Right cardiac atrium (tissue), 5 donors: ENCODE measurements at regions not wholly inside any gene's neighbourhood (a gene's known extent, or its start where the extent isn't known, plus 50 kb on each side); places are given as distances from the start of the nearest gene placed in this dataset.
"Not testable (repeated sequence)": the region's sequence is repeated elsewhere in the genome, so short reads cannot be mapped to it uniquely, and the experiment has no call there.

ENCODE experiments used
- ATAC-seq, 2 donors: fragments of 200-7000 bp; cut with Tn5 transposase; one replicate each; pipeline versions ENCODE4 v1.8.0 to v1.9.1; 2020; ENCODE audit warnings: moderate library complexity in 2 of 2, mild to moderate bottlenecking in 1 of 2
- DNase-seq, 3 donors: peaks; one replicate each; pipeline ENCODE4 v3.0.0-alpha.2; 2020
- H3K27ac ChIP-seq: one replicate; pipeline ENCODE4 v1.5.1; 2013; ENCODE audit warnings: mild to moderate bottlenecking, low read length, control low read depth, moderate library complexity
- H3K27me3 ChIP-seq: one replicate; pipeline ENCODE4 v1.6.1; 2013; ENCODE audit not compliant: control insufficient read depth, insufficient read depth
- H3K4me1 ChIP-seq: one replicate; pipeline ENCODE4 v1.6.1; 2013; ENCODE audit warnings: low read length; ENCODE audit not compliant: control insufficient read depth, insufficient read depth
- H3K4me3 ChIP-seq: one replicate; pipeline ENCODE4 v1.5.1; 2013; ENCODE audit warnings: low read length, control low read depth
- H3K9me3 ChIP-seq: one replicate; pipeline ENCODE4 v1.6.1; 2013; ENCODE audit warnings: low read length; ENCODE audit not compliant: control insufficient read depth
- WGBS: extraction: QIAGEN DNeasy Blood & Tissue Kit; methylation state at CpG from one replicate; pipeline ENCODE4 v1.1.7; 2013; 5-methylcytosine and 5-hydroxymethylcytosine counted together
- intact Hi-C, 4 donors: fragments of 100-400 bp; cut with DNase I; formaldehyde crosslinking; loops; one replicate each; pipeline versions ENCODE4 v1.11.0 to v1.14.0; 2022 to 2023
- donor health status: healthy with polysubstance abuse.
- donor health status: DM: no; HTN: yes; CAD: no.
- donor health status: DM: no; HTN: no; CAD: no.
- donor health status: DM: no; HTN: yes; CAD: no; lungs with severe emphysema.
- donor health status: DM: yes; HTN: yes; CAD: no.

- intact Hi-C loops, result no loop called here
- DNase-seq (no peak), ATAC-seq (no peak)
- Histone ChIP-seq H3K27me3 (no peaks in the 10 kb centered on the region), H3K4me3 (no peak overlapping the region), H3K4me1 (no peaks in the 10 kb centered on the region), H3K27ac (no peak overlapping the region), H3K9me3 (no peaks in the 10 kb centered on the region)
- 88% methylated on average over 4 of the region's 4 CpGs for WGBS
Observed at GRCh38 chr4:188737251-188738002, 598.2 kb downstream of the TRIML1 start.

- peak overlapping the region; percentile 45 for H3K4me3 ChIP-seq
- 83% methylated on average over 18 of the region's 24 CpGs for WGBS
- H3K9me3 ChIP-seq, H3K4me1 ChIP-seq, H3K27ac ChIP-seq, intact Hi-C loops, H3K27me3 ChIP-seq: not testable (repeated sequence)
- peak in 1 of 2 donors; percentile 51 for ATAC-seq
- peak in 1 of 3 donors; percentile 32 for DNase-seq
Observed at GRCh38 chr4:188738290-188738689, 599.0 kb downstream of the TRIML1 start.

- DNase-seq, ATAC-seq, H3K27ac ChIP-seq, H3K9me3 ChIP-seq, H3K27me3 ChIP-seq, H3K4me3 ChIP-seq, H3K4me1 ChIP-seq, intact Hi-C loops: not testable (repeated sequence)
- 100% methylated on average over 1 of the region's 1 CpG for WGBS
Observed at GRCh38 chr4:188740172-188740571, 600.9 kb downstream of the TRIML1 start.

- H3K4me3 ChIP-seq, intact Hi-C loops, H3K27me3 ChIP-seq, H3K9me3 ChIP-seq, H3K27ac ChIP-seq, DNase-seq, ATAC-seq, H3K4me1 ChIP-seq: not testable (repeated sequence)
- 75% methylated on average over 1 of the region's 1 CpG for WGBS
Observed at GRCh38 chr4:188740791-188741190, 601.5 kb downstream of the TRIML1 start.

GRCh38 chr4:188754372-188755002 lies 615.2 kb downstream of the TRIML1 start:
- ATAC-seq, result no peak
- whole genome bisulfite sequencing, result 87% methylated on average over 22 of the region's 22 CpGs

GRCh38 chr4:188767496-188767895 lies 628.3 kb downstream of the TRIML1 start:
- Histone ChIP-seq H3K4me3 (no peak overlapping the region), H3K27ac (no peak overlapping the region), H3K9me3 (no peaks in the 10 kb centered on the region), H3K4me1 (no peaks in the 10 kb centered on the region), H3K27me3 (no peaks in the 10 kb centered on the region)
- DNase-seq, result no peak
- intact Hi-C loops, result no loop called here
- 66% methylated on average over 3 of the region's 3 CpGs for WGBS
- ATAC-seq, result no peak

More at GRCh38 chr4:188754372-188755002, 615.2 kb downstream of the TRIML1 start:
- no peak overlapping the region for H3K27ac ChIP-seq
- intact Hi-C loops, result no loop called here
- no peaks in the 10 kb centered on the region for H3K27me3 ChIP-seq
- H3K4me3 ChIP-seq, result no peak overlapping the region
- no peaks in the 10 kb centered on the region for H3K9me3 ChIP-seq
- peak in 2 of 3 donors; percentile 29 to 37 for DNase-seq
- H3K4me1 ChIP-seq, result no peaks in the 10 kb centered on the region

GRCh38 chr4:188778905-188779304 lies 639.7 kb downstream of the TRIML1 start:
- Histone ChIP-seq H3K27ac (no peak overlapping the region), H3K27me3 (no peaks in the 10 kb centered on the region), H3K9me3 (no peaks in the 10 kb centered on the region), H3K4me3 (no peak overlapping the region), H3K4me1 (no peaks in the 10 kb centered on the region)
- ATAC-seq (no peak), DNase-seq (no peak)
- 50% methylated on average over 4 of the region's 4 CpGs for WGBS
- intact Hi-C loops, result no loop called here

- DNase-seq, result no peak
- no peaks in the 10 kb centered on the region for H3K9me3 ChIP-seq
- H3K27ac ChIP-seq, result no peak overlapping the region
- 79% methylated on average over 3 of the region's 3 CpGs for WGBS
- intact Hi-C loops, result no loop called here
- no peaks in the 10 kb centered on the region for H3K4me1 ChIP-seq
- no peak for ATAC-seq
- H3K27me3 ChIP-seq, result no peaks in the 10 kb centered on the region
- H3K4me3 ChIP-seq, result no peak overlapping the region
Observed at GRCh38 chr4:188779581-188779980, 640.3 kb downstream of the TRIML1 start.

GRCh38 chr4:188780028-188780427 lies 640.8 kb downstream of the TRIML1 start:
- ATAC-seq, result no peak
- H3K4me1 ChIP-seq, result no peaks in the 10 kb centered on the region
- WGBS, result 86% methylated on average over 5 of the region's 5 CpGs
- intact Hi-C loops, result no loop called here
- no peaks in the 10 kb centered on the region for H3K27me3 ChIP-seq
- no peak for DNase-seq
- H3K9me3 ChIP-seq, result no peaks in the 10 kb centered on the region
- no peak overlapping the region for H3K27ac ChIP-seq
- no peak overlapping the region for H3K4me3 ChIP-seq

GRCh38 chr4:188780686-188781085 lies 641.4 kb downstream of the TRIML1 start:
- Histone ChIP-seq H3K27me3 (no peaks in the 10 kb centered on the region), H3K27ac (no peak overlapping the region), H3K9me3 (no peaks in the 10 kb centered on the region), H3K4me3 (no peak overlapping the region), H3K4me1 (no peaks in the 10 kb centered on the region)
- ATAC-seq (no peak), DNase-seq (no peak)
- WGBS, result 83% methylated on average over 5 of the region's 5 CpGs
- intact Hi-C loops, result no loop called here

- Histone ChIP-seq H3K27me3 (no peaks in the 10 kb centered on the region), H3K9me3 (no peaks in the 10 kb centered on the region), H3K4me1 (no peaks in the 10 kb centered on the region), H3K27ac (no peak overlapping the region), H3K4me3 (no peak overlapping the region)
- DNase-seq, result no peak
- 32% methylated on average over 3 of the region's 3 CpGs for WGBS
- intact Hi-C loops, result no loop called here
- ATAC-seq, result no peak
Observed at GRCh38 chr4:188781655-188782054, 642.4 kb downstream of the TRIML1 start.
